HG02610 (cell line): ENCODE measurements at regions not wholly inside any gene's neighbourhood (a gene's known extent, or its start where the extent isn't known, plus 50 kb on each side); places are given as distances from the start of the nearest gene placed in this dataset.

Experiments
- ATAC-seq: cut with Tn5 transposase; IDR thresholded peaks from one replicate; pipeline ENCODE4 v1.9.1; 2021; ENCODE audit warnings: mild to moderate bottlenecking, moderate library complexity; ENCODE audit not compliant: unreplicated experiment

- no peak for ATAC-seq
These were observed 403.5 kb downstream of the ZSWIM6 start for GRCh38 chr5:61735531-61735930.

- no peak for ATAC-seq
These were observed 403.9 kb downstream of the ZSWIM6 start for GRCh38 chr5:61735995-61736394.

- no peak for ATAC-seq
These were observed 405.4 kb downstream of the ZSWIM6 start for GRCh38 chr5:61737301-61737963.

GRCh38 chr5:61737964-61738340, 405.9 kb downstream of the ZSWIM6 start:
- no peak for ATAC-seq

- no peak for ATAC-seq
These were observed 406.4 kb downstream of the ZSWIM6 start for GRCh38 chr5:61738446-61738845.

GRCh38 chr5:61744690-61745619, 412.9 kb downstream of the ZSWIM6 start:
- ATAC-seq, result no peak

GRCh38 chr5:61746831-61747575, 414.9 kb downstream of the ZSWIM6 start:
- no peak for ATAC-seq

- no peak for ATAC-seq
These were observed 416.1 kb downstream of the ZSWIM6 start for GRCh38 chr5:61748121-61748520.

- no peak for ATAC-seq
These were observed 416.6 kb downstream of the ZSWIM6 start for GRCh38 chr5:61748651-61749050.

GRCh38 chr5:61752588-61752987, 420.5 kb downstream of the ZSWIM6 start:
- no peak for ATAC-seq

- no peak for ATAC-seq
These were observed 422.7 kb downstream of the ZSWIM6 start for GRCh38 chr5:61754792-61755191.

- no peak for ATAC-seq
These were observed 423.7 kb downstream of the ZSWIM6 start for GRCh38 chr5:61755726-61756222.

GRCh38 chr5:61758711-61759110, 426.7 kb downstream of the ZSWIM6 start:
- no peak for ATAC-seq

GRCh38 chr5:61765471-61765870, 433.4 kb downstream of the ZSWIM6 start:
- no peak for ATAC-seq

- no peak for ATAC-seq
These were observed 434.1 kb downstream of the ZSWIM6 start for GRCh38 chr5:61766141-61766540.

- no peak for ATAC-seq
These were observed 435.4 kb downstream of the ZSWIM6 start for GRCh38 chr5:61767231-61768080.

GRCh38 chr5:61768692-61769281, 436.7 kb downstream of the ZSWIM6 start:
- ATAC-seq, result peak; percentile 80

GRCh38 chr5:61771062-61771461, 439.0 kb downstream of the ZSWIM6 start:
- ATAC-seq, result no peak

- no peak for ATAC-seq
These were observed 439.8 kb downstream of the ZSWIM6 start for GRCh38 chr5:61771808-61772207.

GRCh38 chr5:61775901-61776300, 443.8 kb downstream of the ZSWIM6 start:
- no peak for ATAC-seq
